HG02973 (cell line): ENCODE measurements at regions not wholly inside any gene's neighbourhood (a gene's known extent, or its start where the extent isn't known, plus 50 kb on each side); places are given as distances from the start of the nearest gene placed in this dataset.

Source experiments
- ATAC-seq: cut with Tn5 transposase; IDR thresholded peaks from one replicate; pipeline ENCODE4 v1.9.1; 2021; ENCODE audit warnings: moderate library complexity; ENCODE audit not compliant: unreplicated experiment

DNA sequence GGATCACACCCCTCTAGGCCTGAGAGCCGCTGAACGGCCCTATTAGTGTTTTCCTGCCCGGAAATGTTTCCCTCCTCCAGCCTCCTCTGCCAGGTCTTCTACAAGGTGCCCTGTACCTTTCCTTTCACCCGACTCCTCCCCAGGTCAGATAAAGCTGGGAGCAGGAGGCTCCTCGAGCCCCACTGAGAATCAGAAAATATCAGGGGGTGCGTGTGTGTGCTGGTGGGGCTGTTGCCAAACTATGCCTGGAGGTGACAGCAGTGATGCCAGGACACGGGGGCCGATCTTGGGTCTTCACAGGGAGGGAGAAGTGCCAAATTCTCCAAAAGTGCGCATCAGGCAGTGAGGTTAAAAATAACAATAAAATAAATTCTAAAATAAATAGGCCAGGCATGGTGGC lies 222.8 kb upstream of the RREB1 start:
- no peak for ATAC-seq

DNA sequence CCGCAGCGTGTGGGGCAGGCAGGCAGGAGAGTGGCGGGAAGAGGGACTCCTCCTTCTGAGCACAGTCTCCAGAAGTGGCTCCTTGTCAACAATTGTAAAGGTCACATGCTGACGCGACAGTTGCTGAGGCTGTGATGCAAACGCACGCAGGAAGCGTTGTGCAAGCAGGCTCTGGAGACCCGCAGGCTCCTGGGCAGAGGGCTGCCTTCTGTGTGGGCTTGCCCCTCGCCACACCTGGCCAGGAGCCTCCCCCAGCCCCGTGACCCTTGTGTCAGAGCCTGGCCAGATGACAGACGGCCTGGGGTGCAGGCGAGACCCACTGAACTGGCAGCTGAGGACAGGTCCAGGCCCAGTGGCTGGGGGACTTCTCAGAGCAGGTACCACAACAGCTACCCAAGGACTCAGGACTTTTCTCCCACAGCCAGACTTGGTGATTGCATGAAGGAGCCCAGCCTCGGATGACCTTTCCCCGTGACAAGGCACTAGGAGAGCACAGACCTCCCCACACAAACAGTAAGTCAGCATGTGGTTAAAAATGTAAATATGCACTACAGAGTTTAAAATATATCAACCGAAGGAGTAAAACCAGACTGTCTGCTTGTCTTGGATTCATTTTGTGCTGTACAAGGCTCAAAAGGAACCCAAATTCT lies 222.1 kb upstream of the RREB1 start:
- no peak for ATAC-seq

DNA sequence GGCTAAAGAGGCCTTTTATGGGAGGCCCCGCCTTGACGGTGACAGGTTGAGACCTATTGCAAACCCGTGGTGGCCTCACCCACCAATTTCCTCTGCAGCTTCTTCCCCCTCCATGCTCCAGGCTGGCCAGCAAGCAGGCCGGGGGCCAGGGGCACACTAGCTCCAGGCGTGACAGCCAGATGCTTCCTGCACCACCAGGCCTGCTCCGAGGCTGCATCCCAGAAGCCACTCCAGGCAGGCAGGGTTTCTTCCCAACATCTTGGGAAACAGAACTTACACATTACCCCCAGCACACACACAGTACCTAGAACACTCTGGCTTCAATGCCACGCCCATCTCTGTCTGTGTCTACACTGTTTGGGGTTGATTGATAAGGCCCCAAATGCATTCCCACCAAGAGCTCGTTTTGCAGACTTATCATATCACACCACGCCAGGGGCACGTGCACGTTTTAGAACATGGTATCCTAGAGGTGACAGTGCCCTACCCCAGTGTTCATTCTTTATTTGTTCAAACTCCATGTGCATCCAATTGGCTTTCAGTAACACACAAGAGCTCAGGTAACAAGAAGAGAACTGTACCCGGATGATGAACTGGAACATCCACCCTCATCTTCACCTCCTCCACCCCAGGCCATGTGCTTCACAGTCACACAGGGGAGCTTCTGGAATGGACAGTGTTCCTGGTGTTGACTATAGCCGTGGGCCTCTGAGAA lies 221.4 kb upstream of the RREB1 start:
- no peak for ATAC-seq

- ATAC-seq: no peak
Measured at GRCh38 chr6:6886886-6887285, 220.9 kb upstream of the RREB1 start.

DNA sequence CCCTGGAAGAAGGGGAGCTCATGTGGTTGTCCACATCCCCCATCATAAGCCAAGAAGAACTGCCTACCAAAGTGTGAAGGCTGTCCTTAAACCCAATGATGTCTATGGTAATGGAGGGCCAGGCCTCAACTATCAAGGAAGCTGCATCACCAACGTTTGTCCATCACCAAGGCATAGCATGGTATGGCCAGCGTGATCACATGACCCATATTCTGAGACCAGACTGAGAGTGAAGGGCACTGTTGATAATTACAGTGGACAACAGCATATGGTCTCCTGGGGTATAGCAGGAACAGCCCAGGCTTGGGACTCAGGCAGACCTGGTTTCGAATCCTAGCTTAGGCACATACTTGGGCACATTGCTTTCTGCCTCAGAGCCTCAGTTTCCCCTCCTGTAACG lies 218.2 kb upstream of the RREB1 start:
- no peak for ATAC-seq

DNA sequence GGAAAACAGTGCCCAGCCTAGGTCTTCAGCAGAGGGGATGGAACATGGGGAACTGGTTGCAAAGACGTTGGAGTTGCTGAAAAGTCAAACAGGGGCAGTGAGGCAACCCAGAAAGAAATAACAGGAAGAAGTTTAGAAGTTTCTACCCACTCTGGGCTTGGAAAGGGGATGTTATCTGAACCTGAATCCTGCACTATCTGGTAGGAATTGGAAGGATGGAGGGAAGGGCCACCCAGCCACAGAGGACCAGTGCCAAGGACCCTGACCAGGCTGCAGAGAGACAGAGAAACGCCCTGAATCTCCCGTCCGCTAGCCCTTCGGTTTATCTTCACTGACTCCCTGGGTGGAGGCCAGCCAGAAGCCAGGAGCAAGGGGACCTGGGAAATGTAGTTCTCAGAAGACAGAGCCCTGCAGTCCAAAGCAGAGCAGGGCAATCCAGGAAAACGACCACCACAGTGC lies 217.3 kb upstream of the RREB1 start:
- no peak for ATAC-seq

- no peak for ATAC-seq
Measured at GRCh38 chr6:6891125-6891721, 216.5 kb upstream of the RREB1 start.

DNA sequence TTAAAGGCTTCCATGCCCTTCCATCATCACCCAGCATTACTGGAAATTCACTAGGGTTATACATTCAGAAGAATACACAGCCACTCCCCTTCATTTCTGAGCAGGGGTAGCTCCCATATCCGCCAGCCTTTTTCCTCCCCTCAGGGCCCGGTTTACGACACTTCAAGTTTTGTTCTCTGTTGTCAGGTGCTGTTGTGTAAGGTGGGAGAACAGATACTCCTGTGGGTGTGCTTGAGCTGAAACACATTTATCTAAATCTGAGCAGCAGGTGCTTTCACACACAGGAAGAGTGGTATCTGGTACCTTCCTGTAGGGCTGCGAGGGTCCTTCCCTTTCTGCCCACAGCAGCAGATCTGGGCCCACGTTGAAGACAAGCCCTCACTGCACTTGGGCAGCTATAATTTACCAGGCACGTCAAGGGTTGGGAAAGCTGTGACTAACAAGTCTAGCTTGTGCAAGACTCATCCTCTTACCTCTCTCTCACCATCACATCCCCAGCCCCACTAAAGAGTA lies 215.8 kb upstream of the RREB1 start:
- ATAC-seq: no peak

- ATAC-seq: no peak
Measured at GRCh38 chr6:6892744-6893583, 214.8 kb upstream of the RREB1 start.

- no peak for ATAC-seq
Measured at GRCh38 chr6:6893701-6894100, 214.1 kb upstream of the RREB1 start.

DNA sequence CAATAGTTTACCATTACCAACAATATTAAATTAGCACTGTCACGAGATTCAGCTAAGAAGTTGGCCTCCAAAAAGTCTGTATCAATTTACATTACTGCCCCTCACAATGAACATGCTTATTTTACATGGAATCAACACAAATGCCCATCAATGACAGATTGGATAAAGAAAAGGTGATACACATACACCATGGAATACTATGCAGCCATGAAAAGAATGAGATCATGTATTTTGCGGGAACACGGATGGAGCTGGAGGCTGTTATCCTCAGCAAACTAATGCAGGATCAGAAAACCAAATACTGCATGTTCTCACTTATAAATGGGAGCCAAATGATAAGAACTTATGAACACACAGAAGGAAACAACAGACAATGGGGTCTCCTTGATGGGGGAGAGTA lies 211.8 kb upstream of the RREB1 start:
- no peak for ATAC-seq

GRCh38 chr6:6897140-6897539 lies 210.6 kb upstream of the RREB1 start:
- ATAC-seq: no peak

GRCh38 chr6:6900569-6901204 lies 207.1 kb upstream of the RREB1 start:
- no peak for ATAC-seq

DNA sequence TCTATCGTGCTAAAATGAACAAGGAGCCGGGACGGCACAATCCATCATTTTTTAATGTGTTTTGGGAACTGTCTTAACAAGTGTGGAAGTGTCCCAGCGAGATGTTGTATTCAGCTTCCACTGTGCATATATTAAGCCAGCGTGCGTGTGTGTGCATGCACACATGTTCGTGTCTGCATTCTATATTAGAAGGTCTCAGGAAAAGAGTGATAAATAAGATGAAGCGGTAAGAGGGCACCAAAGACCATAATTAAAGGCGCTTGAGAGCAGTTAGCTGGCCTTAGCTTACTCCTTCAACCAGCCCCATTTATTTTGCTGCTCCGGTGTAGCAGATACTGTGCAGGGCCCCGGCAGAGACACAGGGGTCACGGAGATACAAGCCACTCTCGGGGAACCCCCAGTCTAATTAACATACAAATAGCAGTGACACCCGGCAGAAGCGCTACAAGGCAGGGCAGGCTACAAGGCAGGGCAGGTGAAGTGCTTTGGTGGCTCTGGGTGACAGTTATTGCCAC lies 206.5 kb upstream of the RREB1 start:
- ATAC-seq: no peak

DNA sequence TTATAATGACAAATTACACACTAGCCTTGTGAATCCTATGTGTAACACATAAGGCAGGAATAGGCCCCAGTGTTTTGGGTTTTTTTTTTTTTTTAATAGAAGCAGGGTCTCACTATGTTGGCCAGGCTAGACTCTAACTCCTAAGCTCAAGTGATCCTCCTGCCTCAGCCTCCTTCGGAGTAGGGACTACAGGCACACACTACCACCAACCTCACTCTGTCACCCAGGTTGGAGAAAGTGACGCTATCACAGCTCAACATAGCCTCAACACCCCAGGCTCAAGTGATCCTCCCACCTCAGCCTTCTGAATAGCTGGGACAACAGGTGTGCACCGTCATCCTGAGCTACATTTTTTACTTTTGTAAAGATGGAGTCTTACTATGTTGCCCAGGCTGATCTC lies 205.8 kb upstream of the RREB1 start:
- ATAC-seq: no peak

GRCh38 chr6:6905961-6906518 lies 201.7 kb upstream of the RREB1 start:
- no peak for ATAC-seq

GRCh38 chr6:6906570-6907213 lies 201.1 kb upstream of the RREB1 start:
- no peak for ATAC-seq

GRCh38 chr6:6907286-6907685 lies 200.5 kb upstream of the RREB1 start:
- ATAC-seq: no peak

GRCh38 chr6:6908121-6908520 lies 199.6 kb upstream of the RREB1 start:
- ATAC-seq: no peak

DNA sequence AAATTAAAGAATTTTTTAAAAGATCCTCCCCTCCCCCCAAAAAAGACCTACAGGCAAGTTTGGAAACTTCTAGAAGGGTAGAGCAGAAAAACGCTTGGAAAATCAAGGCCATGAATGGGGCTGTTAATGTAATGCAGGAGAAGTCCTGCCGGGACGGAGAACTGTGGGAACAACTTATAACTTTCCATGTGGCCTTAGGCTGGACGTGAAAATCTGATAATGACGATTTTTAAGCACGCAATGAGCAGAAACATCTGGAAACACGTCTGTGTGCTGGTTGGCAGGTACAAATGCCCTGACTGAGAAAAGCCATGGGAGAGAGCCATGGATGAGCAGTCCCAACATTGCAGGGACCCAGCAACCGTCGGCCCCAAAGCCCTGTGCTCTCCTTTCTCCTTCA lies 198.7 kb upstream of the RREB1 start:
- ATAC-seq: no peak
